C4-2B (cell line): ENCODE measurements at regions not wholly inside any gene's neighbourhood (a gene's known extent, or its start where the extent isn't known, plus 50 kb on each side); places are given as distances from the start of the nearest gene placed in this dataset.

ENCODE experiments used
- ZFX ChIP-seq: fragments of 450-650 bp; IDR thresholded peaks from 2 replicates; pipeline ENCODE4 v1.6.1; 2017
- TF ChIP-seq, protein P1 (sequence below): fragments of 450-650 bp; conservative IDR thresholded peaks from 2 replicates; pipeline ENCODE4 v1.5.1; 2017; ENCODE audit warnings: mild to moderate bottlenecking

DNA sequence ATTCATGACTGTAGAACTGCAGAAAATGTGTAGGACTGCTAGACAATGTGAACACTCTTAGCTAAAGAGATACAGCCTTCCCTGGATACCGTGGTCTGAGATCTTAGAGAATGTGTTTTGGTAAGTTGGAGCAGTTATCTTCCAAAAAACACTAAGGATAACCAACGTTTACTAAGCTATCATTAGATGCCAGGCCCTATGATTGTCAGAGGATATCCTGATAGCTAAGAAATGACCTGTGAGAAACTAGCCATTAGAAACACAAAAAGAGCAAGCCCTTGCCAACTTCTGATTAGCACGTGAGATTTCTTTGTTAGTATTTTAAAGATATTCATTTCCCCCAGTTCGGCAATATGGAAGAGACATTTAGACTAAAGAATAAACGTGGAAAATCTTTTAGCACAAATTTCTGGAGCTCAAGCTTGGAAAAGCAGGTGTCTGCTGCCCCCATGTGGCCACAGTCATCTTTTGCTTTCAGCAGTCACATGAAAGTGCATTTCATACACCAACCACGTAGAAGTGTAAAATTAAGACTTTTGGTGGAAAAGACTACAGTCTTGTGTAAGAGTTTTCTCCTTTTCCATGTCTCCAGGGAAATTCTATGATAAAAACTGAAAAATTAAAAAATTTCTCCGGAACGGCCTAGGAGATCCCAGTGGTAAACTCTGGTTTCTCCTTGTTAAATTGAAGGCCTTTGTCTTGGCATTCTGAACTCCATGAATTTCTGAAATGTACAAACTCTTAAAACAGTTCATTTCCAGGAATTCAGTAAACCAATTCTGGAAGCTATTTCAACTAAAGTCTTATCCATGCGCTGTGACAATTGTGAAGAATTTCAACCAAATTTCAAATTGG, 136.4 kb downstream of the ZNF674 start:
- TF ChIP-seq, protein P1, sequence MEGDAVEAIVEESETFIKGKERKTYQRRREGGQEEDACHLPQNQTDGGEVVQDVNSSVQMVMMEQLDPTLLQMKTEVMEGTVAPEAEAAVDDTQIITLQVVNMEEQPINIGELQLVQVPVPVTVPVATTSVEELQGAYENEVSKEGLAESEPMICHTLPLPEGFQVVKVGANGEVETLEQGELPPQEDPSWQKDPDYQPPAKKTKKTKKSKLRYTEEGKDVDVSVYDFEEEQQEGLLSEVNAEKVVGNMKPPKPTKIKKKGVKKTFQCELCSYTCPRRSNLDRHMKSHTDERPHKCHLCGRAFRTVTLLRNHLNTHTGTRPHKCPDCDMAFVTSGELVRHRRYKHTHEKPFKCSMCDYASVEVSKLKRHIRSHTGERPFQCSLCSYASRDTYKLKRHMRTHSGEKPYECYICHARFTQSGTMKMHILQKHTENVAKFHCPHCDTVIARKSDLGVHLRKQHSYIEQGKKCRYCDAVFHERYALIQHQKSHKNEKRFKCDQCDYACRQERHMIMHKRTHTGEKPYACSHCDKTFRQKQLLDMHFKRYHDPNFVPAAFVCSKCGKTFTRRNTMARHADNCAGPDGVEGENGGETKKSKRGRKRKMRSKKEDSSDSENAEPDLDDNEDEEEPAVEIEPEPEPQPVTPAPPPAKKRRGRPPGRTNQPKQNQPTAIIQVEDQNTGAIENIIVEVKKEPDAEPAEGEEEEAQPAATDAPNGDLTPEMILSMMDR = peak; percentile 76
- TF ChIP-seq ZFX = no peak
